ENCODE measurements at regions not wholly inside any gene's neighbourhood (a gene's known extent, or its start where the extent isn't known, plus 50 kb on each side); places are given as distances from the start of the nearest gene placed in this dataset.

- H3K4me3 ChIP-seq = no peak overlapping the region
- H3K4me1 ChIP-seq (ENCODE audit: low read depth) = no peaks in the 10 kb centered on the region
- intact Hi-C loops (cut with DNase I, micrococcal nuclease) = no loop called here
- ATAC-seq = no peak
- H3K9me3 ChIP-seq = no peaks in the 10 kb centered on the region
- TF ChIP-seq, protein P1, sequence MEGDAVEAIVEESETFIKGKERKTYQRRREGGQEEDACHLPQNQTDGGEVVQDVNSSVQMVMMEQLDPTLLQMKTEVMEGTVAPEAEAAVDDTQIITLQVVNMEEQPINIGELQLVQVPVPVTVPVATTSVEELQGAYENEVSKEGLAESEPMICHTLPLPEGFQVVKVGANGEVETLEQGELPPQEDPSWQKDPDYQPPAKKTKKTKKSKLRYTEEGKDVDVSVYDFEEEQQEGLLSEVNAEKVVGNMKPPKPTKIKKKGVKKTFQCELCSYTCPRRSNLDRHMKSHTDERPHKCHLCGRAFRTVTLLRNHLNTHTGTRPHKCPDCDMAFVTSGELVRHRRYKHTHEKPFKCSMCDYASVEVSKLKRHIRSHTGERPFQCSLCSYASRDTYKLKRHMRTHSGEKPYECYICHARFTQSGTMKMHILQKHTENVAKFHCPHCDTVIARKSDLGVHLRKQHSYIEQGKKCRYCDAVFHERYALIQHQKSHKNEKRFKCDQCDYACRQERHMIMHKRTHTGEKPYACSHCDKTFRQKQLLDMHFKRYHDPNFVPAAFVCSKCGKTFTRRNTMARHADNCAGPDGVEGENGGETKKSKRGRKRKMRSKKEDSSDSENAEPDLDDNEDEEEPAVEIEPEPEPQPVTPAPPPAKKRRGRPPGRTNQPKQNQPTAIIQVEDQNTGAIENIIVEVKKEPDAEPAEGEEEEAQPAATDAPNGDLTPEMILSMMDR (IDR thresholded peaks at IDR 0.05) = no peak
- no peak for DNase-seq
- H3K36me3 ChIP-seq (ENCODE audit: low read depth) = no peaks in the 10 kb centered on the region
Measured at GRCh38 chr13:90016688-90017087, 1330.8 kb upstream of the MIR17HG start.

- no peak for ATAC-seq
- Histone ChIP-seq H3K36me3 (ENCODE audit: low read depth) (no peaks in the 10 kb centered on the region), H3K9me3 (no peaks in the 10 kb centered on the region), H3K4me1 (ENCODE audit: low read depth) (no peaks in the 10 kb centered on the region), H3K4me3 (no peak overlapping the region)
- intact Hi-C loops (cut with DNase I, micrococcal nuclease) = no loop called here
- no peak for DNase-seq
- TF ChIP-seq, protein P1 (IDR thresholded peaks at IDR 0.05) = no peak
Measured at GRCh38 chr13:90020536-90021070, 1326.9 kb upstream of the MIR17HG start.

- no peak for DNase-seq
- TF ChIP-seq, protein P1 (IDR thresholded peaks at IDR 0.05) = no peak
- intact Hi-C loops (cut with DNase I, micrococcal nuclease) = no loop called here
- no peak for ATAC-seq
- Histone ChIP-seq H3K4me3 (no peak overlapping the region), H3K36me3 (ENCODE audit: low read depth) (no peaks in the 10 kb centered on the region), H3K9me3 (peaks cover 7% of the 10 kb centered on the region), H3K4me1 (ENCODE audit: low read depth) (no peaks in the 10 kb centered on the region)
Measured at GRCh38 chr13:90027409-90027808, 1320.1 kb upstream of the MIR17HG start.

GRCh38 chr13:90032313-90032712 lies 1315.2 kb upstream of the MIR17HG start:
- no peak for ATAC-seq
- H3K36me3 ChIP-seq (ENCODE audit: low read depth) = no peaks in the 10 kb centered on the region
- no peak for DNase-seq
- peaks cover 6% of the 10 kb centered on the region for H3K9me3 ChIP-seq
- TF ChIP-seq, protein P1 (IDR thresholded peaks at IDR 0.05) = no peak
- no peaks in the 10 kb centered on the region for H3K4me1 ChIP-seq (ENCODE audit: low read depth)
- intact Hi-C loops (cut with DNase I, micrococcal nuclease) = no loop called here
- no peak overlapping the region for H3K4me3 ChIP-seq

DNA sequence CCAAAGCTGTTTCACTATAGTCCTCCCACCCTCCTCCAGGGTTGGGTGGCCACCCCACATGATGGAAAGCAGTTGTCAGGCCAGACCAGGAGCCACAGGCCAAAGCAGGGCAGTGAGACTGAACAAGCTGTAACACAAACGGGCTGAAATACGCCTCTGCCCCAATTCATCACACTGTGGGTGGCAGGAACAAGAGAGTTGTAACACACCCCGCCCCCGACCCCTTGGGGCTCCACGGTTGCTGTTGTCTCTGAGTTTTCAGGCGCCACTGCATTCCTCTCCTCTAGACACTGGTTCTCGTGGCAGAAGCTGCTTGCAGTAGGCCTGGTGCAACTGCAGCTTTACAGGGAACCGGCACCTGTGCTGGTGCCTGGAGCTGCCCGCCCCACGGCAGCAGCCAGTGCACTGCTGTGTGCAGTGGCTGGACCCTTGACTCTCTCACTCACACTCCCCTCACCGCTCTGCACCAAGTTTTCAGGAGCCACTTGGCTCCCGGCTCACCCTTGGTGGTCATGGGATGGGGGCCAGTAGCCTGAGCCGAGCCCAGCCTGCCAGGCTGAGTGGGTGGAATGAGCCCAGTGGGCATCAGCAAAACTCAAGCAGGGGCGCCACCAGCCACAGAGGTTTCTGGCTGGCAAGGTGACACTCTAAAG lies 1314.5 kb upstream of the MIR17HG start:
- no peaks in the 10 kb centered on the region for H3K9me3 ChIP-seq
- H3K4me1 ChIP-seq (ENCODE audit: low read depth) = no peaks in the 10 kb centered on the region
- TF ChIP-seq, protein P1 (IDR thresholded peaks at IDR 0.05) = no peak
- no peak overlapping the region for H3K4me3 ChIP-seq
- peak in 1 of 3 donors; percentile 33 for DNase-seq
- H3K36me3 ChIP-seq (ENCODE audit: low read depth) = no peaks in the 10 kb centered on the region
- intact Hi-C loops (cut with DNase I, micrococcal nuclease) = no loop called here
- ATAC-seq = peak; percentile 12
